ENCODE measurements at regions not wholly inside any gene's neighbourhood (a gene's known extent, or its start where the extent isn't known, plus 50 kb on each side); places are given as distances from the start of the nearest gene placed in this dataset.

- no peak for DNase-seq
- Histone ChIP-seq H3K4me1 (ENCODE audit: control insufficient read depth in 1 of 2, insufficient read depth in 2 of 2, low read depth in 1 of 2, low read length in 1 of 2) (no peaks in the 10 kb centered on the region; a peak in 1 of 4 replicates), H2AFZ (ENCODE audit: low read depth) (no peak overlapping the region), H3K4me3 (ENCODE audit: low read depth in 2 of 2, low read length in 1 of 2) (no peak overlapping the region), H3K9ac (no peak overlapping the region), H3K36me3 (replicated peaks in 1 of 2; ENCODE audit: control insufficient read depth in 1 of 2, insufficient read depth in 2 of 2, low read length in 1 of 2) (no peaks in the 10 kb centered on the region), H3K79me2 (ENCODE audit: insufficient read depth) (no peaks in the 10 kb centered on the region), H4K20me1 (ENCODE audit: insufficient read depth) (no peaks in the 10 kb centered on the region), H3K4me2 (no peak overlapping the region), H3F3A (replicated peaks; ENCODE audit: insufficient read depth) (no peaks in the 10 kb centered on the region), H3K27ac (ENCODE audit: low read depth in 2 of 2, low read length in 1 of 2) (no peak overlapping the region), H3K27me3 (ENCODE audit: insufficient read depth) (no peaks in the 10 kb centered on the region), H3K9me2 (no peaks in the 10 kb centered on the region), H3K9me3 (no peaks in the 10 kb centered on the region)
- TF ChIP-seq CTCF (IDR thresholded peaks at IDR 0.05) (no peak), MEF2A (IDR thresholded peaks at IDR 0.05; ENCODE audit: borderline replicate concordance, low read depth) (no peak), FOXJ3 (CRISPR knock-in tag; IDR thresholded peaks at IDR 0.05) (no peak)
- ChIA-PET CTCF (interaction anchor here (1.2 kb wide), 1 partner anchor 10 kb away, joined by 3 read pairs; no protein-coding TSS in a partner anchor), POLR2A (no interaction called here)
Measured at GRCh38 chr1:229993060-229993459, 74.0 kb upstream of the GALNT2 start.

GRCh38 chr1:229993894-229994293 is 73.1 kb upstream of the GALNT2 start:
- no peaks in the 10 kb centered on the region for H3F3A ChIP-seq (replicated peaks; ENCODE audit: insufficient read depth)
- ChIA-PET CTCF (no interaction called here), POLR2A (no interaction called here)
- 26% methylated on average over 3 of the region's 3 CpGs for whole genome bisulfite sequencing (ENCODE audit: low lambda C conversion rate)
- no peaks in the 10 kb centered on the region; a peak in 1 of 4 replicates for H3K4me1 ChIP-seq (ENCODE audit: control insufficient read depth in 1 of 2, insufficient read depth in 2 of 2, low read depth in 1 of 2, low read length in 1 of 2)
- no peaks in the 10 kb centered on the region for H3K79me2 ChIP-seq (ENCODE audit: insufficient read depth)
- no peak for DNase-seq
- H3K27ac ChIP-seq (ENCODE audit: low read depth in 2 of 2, low read length in 1 of 2), result no peak overlapping the region
- H4K20me1 ChIP-seq (ENCODE audit: insufficient read depth), result no peaks in the 10 kb centered on the region
- no peak overlapping the region for H3K9ac ChIP-seq
- no peaks in the 10 kb centered on the region for H3K9me2 ChIP-seq
- H3K9me3 ChIP-seq, result no peaks in the 10 kb centered on the region
- H3K36me3 ChIP-seq (replicated peaks in 1 of 2; ENCODE audit: control insufficient read depth in 1 of 2, insufficient read depth in 2 of 2, low read length in 1 of 2), result no peaks in the 10 kb centered on the region
- H3K4me2 ChIP-seq, result no peak overlapping the region
- no peak overlapping the region for H3K4me3 ChIP-seq (ENCODE audit: low read depth in 2 of 2, low read length in 1 of 2)
- no peak overlapping the region for H2AFZ ChIP-seq (ENCODE audit: low read depth)
- H3K27me3 ChIP-seq (ENCODE audit: insufficient read depth), result no peaks in the 10 kb centered on the region
- TF ChIP-seq EP300 (IDR thresholded peaks at IDR 0.05; ENCODE audit: borderline replicate concordance in 1 of 2, low read depth in 1 of 2, low read length in 1 of 2) (no peak), NRF1 (IDR thresholded peaks at IDR 0.05; ENCODE audit: low read depth, low read length) (no peak), GATA2 (CRISPR knock-in tag; IDR thresholded peaks at IDR 0.05) (no peak), NFIC (IDR thresholded peaks at IDR 0.05; ENCODE audit: borderline replicate concordance) (no peak), RAD21 (IDR thresholded peaks at IDR 0.05; ENCODE audit: low read length) (no peak), MXI1 (IDR thresholded peaks at IDR 0.05; ENCODE audit: low read depth, low read length) (no peak), CTCF (IDR thresholded peaks at IDR 0.05) (no peak), JUND (IDR thresholded peaks at IDR 0.05) (no peak), IRF3 (IDR thresholded peaks at IDR 0.05; ENCODE audit: low read depth, low read length) (no peak), USF2 (IDR thresholded peaks at IDR 0.05; ENCODE audit: borderline replicate concordance, low read depth, low read length) (no peak), TEAD4 (IDR thresholded peaks at IDR 0.05; ENCODE audit: borderline replicate concordance, insufficient read depth) (no peak), SIN3A (IDR thresholded peaks at IDR 0.05; ENCODE audit: borderline replicate concordance, low read depth, low read length) (no peak), EZH2phosphoT487 (IDR thresholded peaks at IDR 0.05; ENCODE audit: borderline replicate concordance, low read depth) (no peak), YY1 (IDR thresholded peaks at IDR 0.05; ENCODE audit: low read depth) (no peak), FOXJ3 (CRISPR knock-in tag; IDR thresholded peaks at IDR 0.05) (no peak), TAF1 (IDR thresholded peaks at IDR 0.05; ENCODE audit: borderline replicate concordance, low read depth, low read length) (no peak), CHD2 (IDR thresholded peaks at IDR 0.05; ENCODE audit: low read length, partially characterized antibody) (no peak), PBX3 (IDR thresholded peaks at IDR 0.05) (no peak), ELF1 (IDR thresholded peaks at IDR 0.05) (no peak)

Measured in SK-N-SH (cell line).